ENCODE measurements at regions not wholly inside any gene's neighbourhood (a gene's known extent, or its start where the extent isn't known, plus 50 kb on each side); places are given as distances from the start of the nearest gene placed in this dataset.

- DNase-seq (ENCODE audit: insufficient read length, low spot score): no peak
- TF ChIP-seq POU2F2 (IDR thresholded peaks at IDR 0.05; ENCODE audit: low read depth, low read length) (no peak), POLR2AphosphoS5 (IDR thresholded peaks at IDR 0.05; ENCODE audit: low read depth, low read length) (no peak), PAX5 (IDR thresholded peaks at IDR 0.05; ENCODE audit: insufficient read depth, low read length, severe bottlenecking) (no peak), SPI1 (IDR thresholded peaks at IDR 0.05; ENCODE audit: low read depth, low read length) (no peak), TAF1 (IDR thresholded peaks at IDR 0.05; ENCODE audit: low read depth, low read length) (no peak)
- no peak for FAIRE-seq
Observed at GRCh38 chr4:145351922-145352321, 129.7 kb upstream of the SMAD1 start.

GRCh38 chr4:145351162-145351561 lies 130.5 kb upstream of the SMAD1 start:
- DNase-seq (ENCODE audit: insufficient read length, low spot score): no peak
- no peak for FAIRE-seq
- TF ChIP-seq POLR2AphosphoS5 (IDR thresholded peaks at IDR 0.05; ENCODE audit: low read depth, low read length) (no peak), SPI1 (IDR thresholded peaks at IDR 0.05; ENCODE audit: low read depth, low read length) (no peak), TAF1 (IDR thresholded peaks at IDR 0.05; ENCODE audit: low read depth, low read length) (no peak), POLR2A (IDR thresholded peaks at IDR 0.05; ENCODE audit: low read depth, low read length) (no peak), POU2F2 (IDR thresholded peaks at IDR 0.05; ENCODE audit: low read depth, low read length) (no peak), PAX5 (IDR thresholded peaks at IDR 0.05; ENCODE audit: insufficient read depth, low read length, severe bottlenecking) (no peak)

GRCh38 chr4:145348291-145348690 lies 133.4 kb upstream of the SMAD1 start:
- FAIRE-seq: no peak
- no peak for TF ChIP-seq POLR2AphosphoS5 (IDR thresholded peaks at IDR 0.05; ENCODE audit: low read depth, low read length)
- TF ChIP-seq SPI1 (IDR thresholded peaks at IDR 0.05; ENCODE audit: low read depth, low read length): no peak
- TF ChIP-seq POLR2A (IDR thresholded peaks at IDR 0.05; ENCODE audit: low read depth, low read length): no peak
- no peak for TF ChIP-seq TAF1 (IDR thresholded peaks at IDR 0.05; ENCODE audit: low read depth, low read length)
- no peak for TF ChIP-seq PAX5 (IDR thresholded peaks at IDR 0.05; ENCODE audit: insufficient read depth, low read length, severe bottlenecking)
- no peak for TF ChIP-seq POU2F2 (IDR thresholded peaks at IDR 0.05; ENCODE audit: low read depth, low read length)
- DNase-seq (ENCODE audit: insufficient read length, low spot score): no peak

GRCh38 chr4:145347684-145348083 lies 134.0 kb upstream of the SMAD1 start:
- no peak for DNase-seq (ENCODE audit: insufficient read length, low spot score)
- no peak for FAIRE-seq
- TF ChIP-seq POLR2AphosphoS5 (IDR thresholded peaks at IDR 0.05; ENCODE audit: low read depth, low read length) (no peak), TAF1 (IDR thresholded peaks at IDR 0.05; ENCODE audit: low read depth, low read length) (no peak), POLR2A (IDR thresholded peaks at IDR 0.05; ENCODE audit: low read depth, low read length) (no peak), PAX5 (IDR thresholded peaks at IDR 0.05; ENCODE audit: insufficient read depth, low read length, severe bottlenecking) (no peak), SPI1 (IDR thresholded peaks at IDR 0.05; ENCODE audit: low read depth, low read length) (no peak), POU2F2 (IDR thresholded peaks at IDR 0.05; ENCODE audit: low read depth, low read length) (no peak)

GRCh38 chr4:145346081-145346480 lies 135.6 kb upstream of the SMAD1 start:
- no peak for DNase-seq (ENCODE audit: insufficient read length, low spot score)
- no peak for TF ChIP-seq POLR2AphosphoS5 (IDR thresholded peaks at IDR 0.05; ENCODE audit: low read depth, low read length)
- TF ChIP-seq PAX5 (IDR thresholded peaks at IDR 0.05; ENCODE audit: insufficient read depth, low read length, severe bottlenecking): no peak
- TF ChIP-seq POU2F2 (IDR thresholded peaks at IDR 0.05; ENCODE audit: low read depth, low read length): no peak
- no peak for TF ChIP-seq SPI1 (IDR thresholded peaks at IDR 0.05; ENCODE audit: low read depth, low read length)
- no peak for TF ChIP-seq POLR2A (IDR thresholded peaks at IDR 0.05; ENCODE audit: low read depth, low read length)
- no peak for FAIRE-seq

- FAIRE-seq (no peak), DNase-seq (ENCODE audit: insufficient read length, low spot score) (no peak)
- TF ChIP-seq POLR2AphosphoS5 (IDR thresholded peaks at IDR 0.05; ENCODE audit: low read depth, low read length) (no peak), PAX5 (IDR thresholded peaks at IDR 0.05; ENCODE audit: insufficient read depth, low read length, severe bottlenecking) (no peak), TAF1 (IDR thresholded peaks at IDR 0.05; ENCODE audit: low read depth, low read length) (no peak)
Observed at GRCh38 chr4:145345401-145345800, 136.3 kb upstream of the SMAD1 start.

GRCh38 chr4:145341381-145341780 lies 140.3 kb upstream of the SMAD1 start:
- TF ChIP-seq SPI1 (IDR thresholded peaks at IDR 0.05; ENCODE audit: low read depth, low read length) (no peak), POLR2AphosphoS5 (IDR thresholded peaks at IDR 0.05; ENCODE audit: low read depth, low read length) (no peak), TAF1 (IDR thresholded peaks at IDR 0.05; ENCODE audit: low read depth, low read length) (no peak), POU2F2 (IDR thresholded peaks at IDR 0.05; ENCODE audit: low read depth, low read length) (no peak), PAX5 (IDR thresholded peaks at IDR 0.05; ENCODE audit: insufficient read depth, low read length, severe bottlenecking) (no peak), POLR2A (IDR thresholded peaks at IDR 0.05; ENCODE audit: low read depth, low read length) (no peak)
- DNase-seq (ENCODE audit: insufficient read length, low spot score): no peak
- no peak for FAIRE-seq

GRCh38 chr4:145340071-145340675 lies 141.5 kb upstream of the SMAD1 start:
- no peak for FAIRE-seq
- DNase-seq (ENCODE audit: insufficient read length, low spot score): no peak
- TF ChIP-seq POLR2A (IDR thresholded peaks at IDR 0.05; ENCODE audit: low read depth, low read length): no peak
- TF ChIP-seq SPI1 (IDR thresholded peaks at IDR 0.05; ENCODE audit: low read depth, low read length): no peak
- no peak for TF ChIP-seq TAF1 (IDR thresholded peaks at IDR 0.05; ENCODE audit: low read depth, low read length)
- TF ChIP-seq POLR2AphosphoS5 (IDR thresholded peaks at IDR 0.05; ENCODE audit: low read depth, low read length): no peak
- TF ChIP-seq PAX5 (IDR thresholded peaks at IDR 0.05; ENCODE audit: insufficient read depth, low read length, severe bottlenecking): no peak

GRCh38 chr4:145339075-145339725 lies 142.5 kb upstream of the SMAD1 start:
- DNase-seq (ENCODE audit: insufficient read length, low spot score): no peak
- TF ChIP-seq TAF1 (IDR thresholded peaks at IDR 0.05; ENCODE audit: low read depth, low read length) (no peak), POLR2A (IDR thresholded peaks at IDR 0.05; ENCODE audit: low read depth, low read length) (no peak), POLR2AphosphoS5 (IDR thresholded peaks at IDR 0.05; ENCODE audit: low read depth, low read length) (no peak), SPI1 (IDR thresholded peaks at IDR 0.05; ENCODE audit: low read depth, low read length) (no peak), PAX5 (IDR thresholded peaks at IDR 0.05; ENCODE audit: insufficient read depth, low read length, severe bottlenecking) (no peak), POU2F2 (IDR thresholded peaks at IDR 0.05; ENCODE audit: low read depth, low read length) (no peak)
- no peak for FAIRE-seq

- no peak for FAIRE-seq
- TF ChIP-seq PAX5 (IDR thresholded peaks at IDR 0.05; ENCODE audit: insufficient read depth, low read length, severe bottlenecking): no peak
- no peak for TF ChIP-seq POLR2AphosphoS5 (IDR thresholded peaks at IDR 0.05; ENCODE audit: low read depth, low read length)
- no peak for TF ChIP-seq SPI1 (IDR thresholded peaks at IDR 0.05; ENCODE audit: low read depth, low read length)
- no peak for TF ChIP-seq TAF1 (IDR thresholded peaks at IDR 0.05; ENCODE audit: low read depth, low read length)
- no peak for TF ChIP-seq POU2F2 (IDR thresholded peaks at IDR 0.05; ENCODE audit: low read depth, low read length)
- no peak for TF ChIP-seq POLR2A (IDR thresholded peaks at IDR 0.05; ENCODE audit: low read depth, low read length)
- no peak for DNase-seq (ENCODE audit: insufficient read length, low spot score)
Observed at GRCh38 chr4:145338568-145338967, 143.1 kb upstream of the SMAD1 start.
